ENCODE measurements at regions not wholly inside any gene's neighbourhood (a gene's known extent, or its start where the extent isn't known, plus 50 kb on each side); places are given as distances from the start of the nearest gene placed in this dataset.
A peak's percentile ranks its signal among the peaks of the same experiment; 100 is the strongest.

GRCh38 chr5:68455216-68455615, 239.7 kb downstream of the PIK3R1 start:
- no peak for ATAC-seq

- ATAC-seq, result no peak
Observed at GRCh38 chr5:68456756-68457217, 241.2 kb downstream of the PIK3R1 start.

- ATAC-seq, result no peak
Observed at GRCh38 chr5:68457285-68457684, 241.7 kb downstream of the PIK3R1 start.

DNA sequence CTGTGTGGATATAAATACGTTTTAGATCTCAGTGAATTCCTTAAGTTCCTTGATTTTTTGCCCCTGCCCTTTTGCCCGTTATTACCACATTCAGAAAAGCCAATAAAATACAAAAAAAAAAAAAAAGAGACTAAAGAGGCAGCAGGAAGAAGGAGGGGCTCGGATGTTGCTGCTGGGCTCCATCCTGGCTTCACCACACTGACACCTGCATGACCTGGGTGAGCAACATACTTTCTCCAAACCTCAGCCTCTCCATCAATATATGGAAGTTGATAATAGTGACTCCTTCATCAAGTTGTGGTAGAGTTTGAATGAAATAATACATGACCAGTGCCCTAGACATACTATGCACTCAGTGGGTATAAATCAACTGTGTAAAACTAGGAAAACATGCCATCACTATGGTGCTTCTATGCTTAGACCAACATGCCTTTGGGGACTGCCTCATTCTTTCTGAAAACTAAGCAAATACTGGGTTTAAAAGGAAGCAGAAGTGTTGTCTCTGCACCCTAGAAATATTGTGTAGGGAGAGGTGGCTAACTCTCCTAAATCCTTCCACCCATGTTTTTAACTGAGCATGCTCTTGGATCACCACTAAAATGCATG, 243.0 kb downstream of the PIK3R1 start:
- no peak for ATAC-seq

DNA sequence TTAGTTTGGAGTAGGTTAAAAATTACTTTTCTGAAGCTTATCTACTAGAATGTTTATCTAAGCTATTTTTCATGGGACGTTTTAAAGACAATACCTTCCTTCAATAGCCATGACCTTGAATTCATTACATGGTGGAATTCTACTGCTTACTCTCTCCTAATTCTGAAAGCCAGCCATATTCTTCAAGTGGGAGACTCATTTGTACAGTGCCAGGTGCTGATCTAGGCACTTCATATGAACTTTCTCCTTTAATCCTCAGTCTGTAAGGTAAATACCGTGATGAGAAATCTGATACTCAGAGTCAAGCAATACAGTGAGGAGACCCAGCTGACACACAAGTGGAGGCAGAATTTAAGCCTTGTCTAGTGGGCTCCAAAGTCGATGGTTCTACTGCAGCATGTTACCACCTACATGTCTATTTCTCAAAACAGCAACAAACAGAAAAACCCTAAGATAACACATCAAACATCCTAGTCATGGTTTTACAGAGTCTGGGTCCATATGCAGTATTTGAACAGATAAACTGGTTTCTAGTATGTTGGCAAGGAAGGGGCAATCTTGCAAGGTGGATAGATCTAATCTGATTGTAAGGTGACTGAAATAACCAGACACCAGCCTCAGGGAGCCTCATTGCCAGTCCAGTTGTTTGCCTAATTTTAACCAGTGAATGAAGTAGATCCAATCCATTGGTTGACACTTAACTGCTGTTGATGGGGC, 243.7 kb downstream of the PIK3R1 start:
- no peak for ATAC-seq

DNA sequence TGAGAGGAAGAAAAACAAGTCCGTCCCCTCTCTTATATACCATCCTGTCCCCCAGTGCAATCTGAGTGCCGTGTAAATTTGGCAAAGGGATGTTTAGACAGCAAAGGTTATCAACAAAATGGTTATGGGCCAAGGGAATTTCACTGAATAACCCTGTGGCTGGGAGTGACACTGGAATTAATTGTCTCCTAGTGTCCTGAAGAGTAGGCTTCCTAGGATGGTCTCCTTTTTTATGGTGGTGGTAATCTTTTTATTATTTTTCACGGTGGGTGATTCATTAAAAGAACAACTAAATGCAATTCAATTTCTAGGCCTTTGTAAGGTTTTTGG, 244.2 kb downstream of the PIK3R1 start:
- ATAC-seq, result no peak

GRCh38 chr5:68460147-68460798, 244.7 kb downstream of the PIK3R1 start:
- ATAC-seq, result no peak

GRCh38 chr5:68463606-68464005, 248.1 kb downstream of the PIK3R1 start:
- no peak for ATAC-seq

DNA sequence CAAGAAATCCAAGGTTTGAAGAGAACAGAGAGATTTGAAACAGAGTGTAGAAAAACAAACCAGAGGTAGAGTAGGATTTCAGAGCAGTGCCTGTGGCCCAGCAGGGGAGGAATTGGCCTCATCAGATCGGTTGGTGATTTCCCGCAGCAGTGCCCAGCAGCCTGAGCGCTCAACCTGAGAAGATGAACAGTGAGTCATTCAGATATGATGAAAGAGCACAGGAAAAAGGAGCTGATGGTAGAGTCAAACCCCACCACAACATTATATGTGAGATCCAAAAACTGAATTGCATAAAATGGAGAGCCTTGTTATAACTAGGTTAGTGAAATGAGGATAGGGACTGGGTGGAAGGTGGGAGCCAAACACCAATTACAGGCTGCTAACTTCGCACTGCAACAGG, 248.9 kb downstream of the PIK3R1 start:
- peak; percentile 94 for ATAC-seq

GRCh38 chr5:68465133-68465532, 249.6 kb downstream of the PIK3R1 start:
- peak in 1 of 2 donors; percentile 17 for ATAC-seq

DNA sequence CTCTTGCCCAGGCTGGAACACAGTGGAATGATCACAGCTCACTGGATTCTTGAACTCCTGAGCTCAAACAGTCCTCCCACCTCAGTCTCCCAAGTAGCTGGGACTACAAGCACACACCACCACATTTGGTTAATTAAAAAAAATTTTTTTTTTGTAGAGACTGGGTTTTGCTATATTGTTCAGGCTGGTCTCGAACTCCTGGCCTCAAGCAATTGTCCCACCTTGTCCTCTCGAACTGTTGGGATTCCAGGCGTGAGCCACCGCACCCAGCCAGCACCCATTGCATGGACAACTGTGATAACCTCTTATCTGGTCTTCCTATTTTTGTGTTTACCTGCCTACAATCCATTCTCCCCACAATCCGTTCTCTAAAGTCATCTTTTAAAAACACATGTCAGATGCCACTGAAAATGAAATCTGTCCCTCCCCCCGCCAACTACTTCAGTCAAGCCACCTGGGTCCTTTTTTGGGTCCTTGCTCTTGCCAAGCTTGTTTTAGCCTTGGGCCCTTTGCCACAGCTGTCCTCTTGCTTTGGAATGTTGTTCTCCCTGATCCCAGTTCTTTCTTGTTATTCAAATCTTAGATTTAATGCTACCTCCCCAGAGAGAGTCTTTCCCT, 250.5 kb downstream of the PIK3R1 start:
- ATAC-seq, result no peak

GRCh38 chr5:68467208-68467607, 251.7 kb downstream of the PIK3R1 start:
- no peak for ATAC-seq

DNA sequence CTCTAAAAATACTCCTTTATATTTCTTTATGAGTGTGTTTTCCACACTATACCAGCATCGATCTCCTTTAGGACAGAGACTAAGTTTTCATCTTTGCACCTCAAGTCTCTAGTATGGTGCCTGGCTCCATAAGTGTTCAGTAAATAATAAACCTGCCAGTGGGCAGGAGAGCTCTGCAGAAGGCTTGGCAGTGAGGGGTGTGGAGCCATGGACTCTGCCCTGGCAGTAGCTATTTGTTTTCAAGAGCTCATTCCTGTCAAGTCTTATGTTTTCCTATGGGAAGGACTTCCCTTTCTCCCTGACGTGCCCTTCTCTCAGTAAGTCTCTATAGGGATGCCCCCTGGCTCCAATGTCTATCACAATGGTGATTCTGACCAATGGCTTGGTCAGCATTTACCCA, 252.2 kb downstream of the PIK3R1 start:
- ATAC-seq, result no peak

- ATAC-seq, result no peak
Observed at GRCh38 chr5:68468322-68468721, 252.8 kb downstream of the PIK3R1 start.

- ATAC-seq, result no peak
Observed at GRCh38 chr5:68475476-68475983, 260.0 kb downstream of the PIK3R1 start.

DNA sequence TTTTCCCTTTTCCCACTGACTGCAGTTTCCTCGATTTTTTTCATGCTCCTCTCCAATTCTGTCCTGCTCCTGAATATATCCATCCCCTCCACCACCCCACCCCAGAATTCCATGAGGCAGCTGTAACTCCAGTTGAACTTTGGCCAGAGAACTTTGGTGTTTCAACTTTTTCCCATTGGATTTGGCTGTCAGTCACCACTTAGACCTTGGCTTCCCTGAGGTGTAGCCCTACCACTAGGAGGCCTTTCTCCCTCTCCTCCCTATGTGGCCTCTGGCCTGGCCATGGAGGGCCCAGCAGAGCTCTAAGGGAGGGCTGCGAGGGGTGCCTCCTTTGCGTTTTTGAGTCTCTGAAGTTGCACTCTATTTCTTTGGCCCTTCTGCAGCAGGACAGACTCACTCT, 261.3 kb downstream of the PIK3R1 start:
- ATAC-seq, result no peak

DNA sequence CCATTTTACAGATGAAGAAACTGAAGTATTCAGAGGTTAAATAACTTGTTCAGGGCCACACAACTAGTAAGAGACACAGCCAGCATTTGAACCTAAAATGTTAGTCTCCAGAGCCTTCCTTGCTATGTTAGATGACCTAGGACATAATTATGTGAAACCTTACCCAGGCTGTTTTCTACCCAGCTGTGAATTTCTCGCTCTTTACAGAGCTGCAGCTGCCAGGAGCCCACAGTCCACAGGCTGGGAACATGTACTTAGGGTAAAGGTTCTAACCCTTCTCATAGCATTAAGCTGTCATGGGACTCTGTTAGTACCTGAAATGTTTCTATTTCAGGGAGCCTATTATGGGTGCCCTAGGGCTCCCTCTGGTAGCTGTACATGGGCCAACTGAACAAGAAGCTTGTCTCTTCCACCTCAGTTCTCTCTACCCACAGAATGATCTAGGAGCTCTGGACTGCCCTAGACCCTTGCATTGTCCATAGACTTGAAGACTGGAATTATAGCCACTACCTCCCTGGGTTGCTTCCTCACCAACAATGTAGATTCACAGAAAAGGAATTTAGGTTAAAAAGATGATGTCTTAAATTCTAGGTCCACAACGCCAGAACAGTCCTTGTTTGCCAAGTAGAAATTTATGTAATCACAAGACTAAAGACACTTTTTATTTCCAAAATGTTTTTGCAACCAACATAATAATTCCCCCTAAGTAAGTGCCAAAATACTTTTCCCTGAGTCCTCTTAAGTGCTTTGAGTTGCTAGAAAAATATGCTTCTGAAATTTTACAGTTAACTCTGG, 262.9 kb downstream of the PIK3R1 start:
- no peak for ATAC-seq

GRCh38 chr5:68479524-68479923, 264.0 kb downstream of the PIK3R1 start:
- no peak for ATAC-seq

GRCh38 chr5:68480335-68480940, 264.9 kb downstream of the PIK3R1 start:
- ATAC-seq, result no peak

- no peak for ATAC-seq
Observed at GRCh38 chr5:68482199-68482598, 266.6 kb downstream of the PIK3R1 start.

- ATAC-seq, result no peak
Observed at GRCh38 chr5:68484307-68485068, 268.9 kb downstream of the PIK3R1 start.

All from activated CD4-positive, CD25-positive, alpha-beta regulatory T cell treated with anti-CD3 and anti-CD28 coated beads, Interleukin-2, amount 50 U/mL, for 24 hours (primary cell).